ENCODE measurements at regions not wholly inside any gene's neighbourhood (a gene's known extent, or its start where the extent isn't known, plus 50 kb on each side); places are given as distances from the start of the nearest gene placed in this dataset.

DNA sequence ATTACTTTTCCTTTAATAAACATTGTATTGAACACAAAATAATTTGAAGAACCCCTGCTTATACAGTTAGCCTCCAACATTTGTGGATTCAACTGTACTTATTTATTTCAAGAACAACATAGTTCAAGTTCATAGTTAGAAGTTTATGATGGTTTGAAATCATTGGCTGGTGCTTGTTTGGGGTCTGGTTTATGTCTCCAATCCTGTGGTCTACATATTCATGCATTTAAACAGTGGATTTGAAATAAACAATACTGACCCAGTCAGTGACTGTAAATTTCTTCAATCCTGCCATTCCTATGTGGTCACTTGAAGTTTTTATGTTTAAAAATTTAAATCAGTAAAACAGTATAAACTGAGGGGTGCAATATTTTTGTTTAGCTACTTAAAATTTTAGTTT lies 145.1 kb upstream of the TRPC7 start (continued):
- TF ChIP-seq NPAS2 (CRISPR knock-in tag; IDR thresholded peaks at IDR 0.05; ENCODE audit: borderline replicate concordance) = no peak

DNA sequence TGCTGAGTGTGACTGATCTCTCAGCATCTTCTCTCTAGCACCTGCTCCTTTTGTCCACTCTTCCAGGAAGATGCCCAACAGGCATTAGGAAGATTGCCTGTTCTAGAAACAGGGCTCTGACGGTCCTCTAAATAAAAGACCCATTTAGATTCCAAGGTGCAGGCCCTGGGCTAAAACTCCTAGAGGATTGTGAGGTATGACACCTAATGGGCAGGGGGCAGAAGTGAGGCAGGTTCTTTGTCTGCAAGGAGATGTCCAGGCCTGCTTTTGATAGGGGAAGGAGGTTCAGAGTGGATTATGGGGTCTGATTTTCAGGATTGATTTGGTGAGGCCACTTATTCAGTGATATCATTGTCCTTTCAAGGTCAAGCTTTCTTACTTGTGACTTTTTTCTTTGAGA lies 140.8 kb upstream of the TRPC7 start:
- Histone ChIP-seq H3K4me1 (no peaks in the 10 kb centered on the region), H3K27ac (no peak overlapping the region), H3K9me3 (no peaks in the 10 kb centered on the region), H3K4me2 (no peak overlapping the region), H3K4me3 (no peak overlapping the region)
- ChIA-PET CTCF (no interaction called here), POLR2A (no interaction called here)
- ATAC-seq = no peak
- no peak for FAIRE-seq
- WGBS (ENCODE audit: missing lambda C conversion rate) = 18% methylated on average over 1 of the region's 1 CpG
- TF ChIP-seq SMC3 (IDR thresholded peaks at IDR 0.05) = no peak
- TF ChIP-seq, protein P1, sequence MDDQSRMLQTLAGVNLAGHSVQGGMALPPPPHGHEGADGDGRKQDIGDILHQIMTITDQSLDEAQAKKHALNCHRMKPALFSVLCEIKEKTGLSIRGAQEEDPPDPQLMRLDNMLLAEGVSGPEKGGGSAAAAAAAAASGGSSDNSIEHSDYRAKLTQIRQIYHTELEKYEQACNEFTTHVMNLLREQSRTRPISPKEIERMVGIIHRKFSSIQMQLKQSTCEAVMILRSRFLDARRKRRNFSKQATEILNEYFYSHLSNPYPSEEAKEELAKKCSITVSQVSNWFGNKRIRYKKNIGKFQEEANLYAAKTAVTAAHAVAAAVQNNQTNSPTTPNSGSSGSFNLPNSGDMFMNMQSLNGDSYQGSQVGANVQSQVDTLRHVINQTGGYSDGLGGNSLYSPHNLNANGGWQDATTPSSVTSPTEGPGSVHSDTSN (IDR thresholded peaks at IDR 0.05) = no peak
- TF ChIP-seq, protein P2, sequence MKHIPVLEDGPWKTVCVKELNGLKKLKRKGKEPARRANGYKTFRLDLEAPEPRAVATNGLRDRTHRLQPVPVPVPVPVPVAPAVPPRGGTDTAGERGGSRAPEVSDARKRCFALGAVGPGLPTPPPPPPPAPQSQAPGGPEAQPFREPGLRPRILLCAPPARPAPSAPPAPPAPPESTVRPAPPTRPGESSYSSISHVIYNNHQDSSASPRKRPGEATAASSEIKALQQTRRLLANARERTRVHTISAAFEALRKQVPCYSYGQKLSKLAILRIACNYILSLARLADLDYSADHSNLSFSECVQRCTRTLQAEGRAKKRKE (CRISPR knock-in tag; IDR thresholded peaks at IDR 0.05; ENCODE audit: low read depth) = no peak
- no peak for TF ChIP-seq GATA3 (IDR thresholded peaks at IDR 0.05; ENCODE audit: borderline replicate concordance)
- no peak for TF ChIP-seq CEBPB (IDR thresholded peaks at IDR 0.05)
- no peak for TF ChIP-seq HDAC2 (IDR thresholded peaks at IDR 0.05)
- no peak for TF ChIP-seq HEYL (CRISPR knock-in tag; IDR thresholded peaks at IDR 0.05)
- TF ChIP-seq PHF8 (IDR thresholded peaks at IDR 0.05; ENCODE audit: borderline replicate concordance, low read depth) = no peak
- TF ChIP-seq HOXB13 (CRISPR knock-in tag; IDR thresholded peaks at IDR 0.05; ENCODE audit: low read depth) = no peak
- TF ChIP-seq, protein P3, sequence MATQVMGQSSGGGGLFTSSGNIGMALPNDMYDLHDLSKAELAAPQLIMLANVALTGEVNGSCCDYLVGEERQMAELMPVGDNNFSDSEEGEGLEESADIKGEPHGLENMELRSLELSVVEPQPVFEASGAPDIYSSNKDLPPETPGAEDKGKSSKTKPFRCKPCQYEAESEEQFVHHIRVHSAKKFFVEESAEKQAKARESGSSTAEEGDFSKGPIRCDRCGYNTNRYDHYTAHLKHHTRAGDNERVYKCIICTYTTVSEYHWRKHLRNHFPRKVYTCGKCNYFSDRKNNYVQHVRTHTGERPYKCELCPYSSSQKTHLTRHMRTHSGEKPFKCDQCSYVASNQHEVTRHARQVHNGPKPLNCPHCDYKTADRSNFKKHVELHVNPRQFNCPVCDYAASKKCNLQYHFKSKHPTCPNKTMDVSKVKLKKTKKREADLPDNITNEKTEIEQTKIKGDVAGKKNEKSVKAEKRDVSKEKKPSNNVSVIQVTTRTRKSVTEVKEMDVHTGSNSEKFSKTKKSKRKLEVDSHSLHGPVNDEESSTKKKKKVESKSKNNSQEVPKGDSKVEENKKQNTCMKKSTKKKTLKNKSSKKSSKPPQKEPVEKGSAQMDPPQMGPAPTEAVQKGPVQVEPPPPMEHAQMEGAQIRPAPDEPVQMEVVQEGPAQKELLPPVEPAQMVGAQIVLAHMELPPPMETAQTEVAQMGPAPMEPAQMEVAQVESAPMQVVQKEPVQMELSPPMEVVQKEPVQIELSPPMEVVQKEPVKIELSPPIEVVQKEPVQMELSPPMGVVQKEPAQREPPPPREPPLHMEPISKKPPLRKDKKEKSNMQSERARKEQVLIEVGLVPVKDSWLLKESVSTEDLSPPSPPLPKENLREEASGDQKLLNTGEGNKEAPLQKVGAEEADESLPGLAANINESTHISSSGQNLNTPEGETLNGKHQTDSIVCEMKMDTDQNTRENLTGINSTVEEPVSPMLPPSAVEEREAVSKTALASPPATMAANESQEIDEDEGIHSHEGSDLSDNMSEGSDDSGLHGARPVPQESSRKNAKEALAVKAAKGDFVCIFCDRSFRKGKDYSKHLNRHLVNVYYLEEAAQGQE (IDR thresholded peaks at IDR 0.05) = no peak
- TF ChIP-seq RNF2 (IDR thresholded peaks at IDR 0.05; ENCODE audit: borderline replicate concordance, low read depth) = no peak
- no peak for TF ChIP-seq KDM5A (IDR thresholded peaks at IDR 0.05)
- TF ChIP-seq, protein P4, sequence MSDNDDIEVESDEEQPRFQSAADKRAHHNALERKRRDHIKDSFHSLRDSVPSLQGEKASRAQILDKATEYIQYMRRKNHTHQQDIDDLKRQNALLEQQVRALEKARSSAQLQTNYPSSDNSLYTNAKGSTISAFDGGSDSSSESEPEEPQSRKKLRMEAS (IDR thresholded peaks at IDR 0.05) = no peak
- TF ChIP-seq ZFP36 (IDR thresholded peaks at IDR 0.05; ENCODE audit: borderline replicate concordance, partially characterized antibody) = no peak
- TF ChIP-seq, protein P5, sequence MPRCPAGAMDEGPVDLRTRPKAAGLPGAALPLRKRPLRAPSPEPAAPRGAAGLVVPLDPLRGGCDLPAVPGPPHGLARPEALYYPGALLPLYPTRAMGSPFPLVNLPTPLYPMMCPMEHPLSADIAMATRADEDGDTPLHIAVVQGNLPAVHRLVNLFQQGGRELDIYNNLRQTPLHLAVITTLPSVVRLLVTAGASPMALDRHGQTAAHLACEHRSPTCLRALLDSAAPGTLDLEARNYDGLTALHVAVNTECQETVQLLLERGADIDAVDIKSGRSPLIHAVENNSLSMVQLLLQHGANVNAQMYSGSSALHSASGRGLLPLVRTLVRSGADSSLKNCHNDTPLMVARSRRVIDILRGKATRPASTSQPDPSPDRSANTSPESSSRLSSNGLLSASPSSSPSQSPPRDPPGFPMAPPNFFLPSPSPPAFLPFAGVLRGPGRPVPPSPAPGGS (IDR thresholded peaks at IDR 0.05) = no peak
- TF ChIP-seq BHLHE40 (IDR thresholded peaks at IDR 0.05; ENCODE audit: low read depth, low read length) = no peak
- TF ChIP-seq EHF (CRISPR knock-in tag; IDR thresholded peaks at IDR 0.05) = no peak
- no peak for DNase-seq (ENCODE audit: low read depth in 1 of 2, low spot score in 1 of 2)

DNA sequence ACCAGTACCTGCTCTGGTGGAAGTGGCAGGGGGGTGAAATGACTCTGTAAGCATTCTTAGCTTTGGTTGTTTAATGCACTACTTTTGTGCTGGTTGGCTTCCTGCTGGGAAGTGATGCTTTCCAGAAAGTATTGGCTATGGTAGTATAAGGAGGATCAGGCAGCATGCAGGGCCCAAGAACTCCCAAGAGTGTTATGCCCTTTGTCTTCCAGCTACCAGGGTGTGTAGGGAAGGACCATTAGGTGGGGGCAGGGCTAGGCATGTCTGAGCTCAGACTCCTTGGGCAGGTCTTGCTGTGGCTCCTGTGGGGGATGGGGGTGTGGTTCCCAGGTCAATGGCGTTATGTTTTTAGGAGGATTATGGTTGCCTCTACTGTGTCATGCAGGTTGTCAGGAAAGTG lies 135.8 kb upstream of the TRPC7 start:
- TF ChIP-seq, protein P4 (IDR thresholded peaks at IDR 0.05) = no peak
- TF ChIP-seq CHD2 (IDR thresholded peaks at IDR 0.05; ENCODE audit: low read length, partially characterized antibody) = no peak
- TF ChIP-seq EHF (CRISPR knock-in tag; IDR thresholded peaks at IDR 0.05) = no peak
- no peak for TF ChIP-seq SMC3 (IDR thresholded peaks at IDR 0.05)
- TF ChIP-seq ZSCAN20 (CRISPR knock-in tag; IDR thresholded peaks at IDR 0.05) = no peak
- Histone ChIP-seq H3K4me2 (no peak overlapping the region), H3K9me3 (no peaks in the 10 kb centered on the region), H3K27ac (no peak overlapping the region), H3K4me1 (no peaks in the 10 kb centered on the region), H3K4me3 (no peak overlapping the region)
- no peak for ATAC-seq
- WGBS (ENCODE audit: missing lambda C conversion rate) = 20% methylated on average over 1 of the region's 1 CpG
- ChIA-PET POLR2A (no interaction called here), CTCF (interaction anchor here (0.8 kb wide), 1 partner anchor 13 kb away, joined by 3 read pairs; no protein-coding TSS in a partner anchor)
- no peak for FAIRE-seq
- no peak for DNase-seq (ENCODE audit: low read depth in 1 of 2, low spot score in 1 of 2)

All from A549 (cell line).